ENCODE measurements at regions not wholly inside any gene's neighbourhood (a gene's known extent, or its start where the extent isn't known, plus 50 kb on each side); places are given as distances from the start of the nearest gene placed in this dataset.
A peak's percentile ranks its signal among the peaks of the same experiment; 100 is the strongest.

DNA sequence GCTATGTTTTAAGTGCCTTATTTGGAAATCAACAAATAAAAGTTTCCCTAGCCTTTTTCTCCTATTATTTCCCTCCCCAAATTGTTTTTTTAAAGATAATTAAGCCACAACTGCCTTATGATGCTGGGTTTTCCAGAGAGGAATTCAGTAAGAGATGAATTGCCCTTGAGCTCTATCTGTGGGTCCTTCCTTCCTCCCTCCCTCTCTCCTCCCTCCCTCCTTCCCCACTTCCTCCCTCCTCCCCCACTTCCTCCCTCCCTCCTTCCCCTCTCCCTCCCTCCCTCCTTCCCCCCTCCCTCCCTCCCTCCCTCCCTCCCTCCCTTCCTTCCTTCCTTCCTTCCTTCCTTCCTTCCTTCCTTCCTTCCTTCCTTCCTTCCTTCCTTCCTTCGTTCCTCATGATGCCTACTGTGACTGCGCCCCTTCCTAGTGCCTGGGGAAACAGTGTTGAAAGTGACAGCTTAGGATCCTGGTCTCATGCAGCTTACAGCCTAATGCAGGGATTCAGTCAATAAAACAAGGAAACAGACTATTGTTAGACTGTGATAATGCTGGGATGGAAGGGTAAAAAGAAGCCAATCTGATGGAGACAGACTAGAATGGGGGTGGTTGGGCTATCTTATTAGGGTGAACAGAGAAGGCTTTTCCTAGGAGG, 1417.1 kb downstream of the AACS start:
- Histone ChIP-seq H3F3A (ENCODE audit: low read depth) (peaks cover 7% of the 10 kb centered on the region), H3K4me3 (no peak overlapping the region), H3K9ac (no peak overlapping the region), H3K27me3 (no peaks in the 10 kb centered on the region), H3K27ac (no peak overlapping the region), H4K20me1 (ENCODE audit: low read depth) (no peaks in the 10 kb centered on the region), H3K4me2 (no peak overlapping the region), H3K36me3 (no peaks in the 10 kb centered on the region), H3K79me2 (ENCODE audit: low read depth) (no peaks in the 10 kb centered on the region), H3K9me3 (ENCODE audit: low read depth) (no peaks in the 10 kb centered on the region), H3K4me1 (peaks cover 5% of the 10 kb centered on the region), H2AFZ (replicated peaks) (no peak overlapping the region)
- no peak for DNase-seq (ENCODE audit: low spot score)
- TF ChIP-seq CTCF (IDR thresholded peaks at IDR 0.05), result no peak
- no peak for TF ChIP-seq EZH2 (IDR thresholded peaks at IDR 0.05)
- TF ChIP-seq EZH2phosphoT487 (IDR thresholded peaks at IDR 0.05), result no peak
- Mint-ChIP-seq H3K9me3 (peaks cover 2% of the 10 kb centered on the region), H3K27me3 (ENCODE audit: insufficient read depth, low read depth) (peaks cover 5% of the 10 kb centered on the region), H3K4me3 (no peak overlapping the region), H3K36me3 (no peaks in the 10 kb centered on the region), H3K27ac (peak overlapping the region; percentile 30), H3K4me1 (peaks cover 19% of the 10 kb centered on the region)

- H3K27ac Mint-ChIP-seq, result no peak overlapping the region
- peaks cover 7% of the 10 kb centered on the region for H3F3A ChIP-seq (ENCODE audit: low read depth)
- H3K4me1 Mint-ChIP-seq, result peaks cover 19% of the 10 kb centered on the region
- H3K36me3 ChIP-seq, result no peaks in the 10 kb centered on the region
- peaks cover 2% of the 10 kb centered on the region for H3K9me3 Mint-ChIP-seq
- no peak overlapping the region for H2AFZ ChIP-seq (replicated peaks)
- no peak overlapping the region for H3K4me3 Mint-ChIP-seq
- H3K27me3 Mint-ChIP-seq (ENCODE audit: insufficient read depth, low read depth), result peaks cover 5% of the 10 kb centered on the region
- DNase-seq (ENCODE audit: low spot score), result peak; percentile 3
- no peak overlapping the region for H3K9ac ChIP-seq
- no peaks in the 10 kb centered on the region for H3K36me3 Mint-ChIP-seq
- no peak overlapping the region for H3K4me3 ChIP-seq
- H3K9me3 ChIP-seq (ENCODE audit: low read depth), result no peaks in the 10 kb centered on the region
- TF ChIP-seq EZH2phosphoT487 (IDR thresholded peaks at IDR 0.05), result no peak
- no peak for TF ChIP-seq CTCF (IDR thresholded peaks at IDR 0.05)
- TF ChIP-seq EZH2 (IDR thresholded peaks at IDR 0.05), result no peak
- no peaks in the 10 kb centered on the region for H4K20me1 ChIP-seq (ENCODE audit: low read depth)
- H3K27ac ChIP-seq, result no peak overlapping the region
- no peaks in the 10 kb centered on the region for H3K27me3 ChIP-seq
- no peaks in the 10 kb centered on the region for H3K79me2 ChIP-seq (ENCODE audit: low read depth)
- H3K4me1 ChIP-seq, result peaks cover 5% of the 10 kb centered on the region
- H3K4me2 ChIP-seq, result no peak overlapping the region
Observed at GRCh38 chr12:126483145-126484068, 1418.2 kb downstream of the AACS start.

GRCh38 chr12:126487431-126487980, 1422.3 kb downstream of the AACS start:
- Histone ChIP-seq H3K4me3 (no peak overlapping the region), H3K79me2 (ENCODE audit: low read depth) (no peaks in the 10 kb centered on the region), H3K4me2 (no peak overlapping the region), H3K27me3 (no peaks in the 10 kb centered on the region), H2AFZ (replicated peaks) (no peak overlapping the region), H3K9ac (no peak overlapping the region), H3K4me1 (no peaks in the 10 kb centered on the region), H3F3A (ENCODE audit: low read depth) (peaks cover 4% of the 10 kb centered on the region), H3K27ac (no peak overlapping the region), H3K9me3 (ENCODE audit: low read depth) (no peaks in the 10 kb centered on the region), H4K20me1 (ENCODE audit: low read depth) (no peaks in the 10 kb centered on the region), H3K36me3 (no peaks in the 10 kb centered on the region)
- peaks cover 12% of the 10 kb centered on the region for H3K9me3 Mint-ChIP-seq
- peaks cover 9% of the 10 kb centered on the region for H3K4me1 Mint-ChIP-seq
- H3K27ac Mint-ChIP-seq, result no peak overlapping the region
- peaks cover 5% of the 10 kb centered on the region for H3K27me3 Mint-ChIP-seq (ENCODE audit: insufficient read depth, low read depth)
- no peak for DNase-seq (ENCODE audit: low spot score)
- no peak for TF ChIP-seq CTCF (IDR thresholded peaks at IDR 0.05)
- TF ChIP-seq EZH2 (IDR thresholded peaks at IDR 0.05), result no peak
- no peak for TF ChIP-seq EZH2phosphoT487 (IDR thresholded peaks at IDR 0.05)
- no peak overlapping the region for H3K4me3 Mint-ChIP-seq
- H3K36me3 Mint-ChIP-seq, result no peaks in the 10 kb centered on the region
